GM18499 (cell line): ENCODE measurements at regions not wholly inside any gene's neighbourhood (a gene's known extent, or its start where the extent isn't known, plus 50 kb on each side); places are given as distances from the start of the nearest gene placed in this dataset.
A peak's percentile ranks its signal among the peaks of the same experiment; 100 is the strongest.

Experiments
- ATAC-seq: cut with Tn5 transposase; IDR thresholded peaks from one replicate; pipeline ENCODE4 v1.9.1; 2021; ENCODE audit warnings: moderate number of reproducible peaks; ENCODE audit not compliant: insufficient read depth, unreplicated experiment

GRCh38 chr2:71277536-71278103 is 50.7 kb upstream of the PAIP2B start:
- ATAC-seq = no peak

DNA sequence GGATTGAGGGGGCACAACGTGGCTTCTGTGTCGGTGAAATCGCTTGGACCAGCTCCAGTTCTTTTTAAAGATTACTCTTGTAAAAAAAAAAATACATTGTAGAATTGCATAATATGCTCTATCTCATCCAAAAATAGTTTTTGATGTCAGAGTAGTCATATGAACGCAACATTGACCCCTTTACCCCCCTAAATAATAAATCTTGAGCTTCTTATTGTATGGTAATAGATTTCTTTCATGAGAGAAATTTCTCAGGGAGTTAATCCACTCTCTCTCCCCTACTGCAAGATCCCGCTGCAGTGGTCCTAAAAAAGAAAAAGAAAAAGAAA is 50.2 kb upstream of the PAIP2B start:
- no peak for ATAC-seq

GRCh38 chr2:71276311-71277146 is 49.6 kb upstream of the PAIP2B start:
- ATAC-seq = peak; percentile 87
